Endothelial cell of umbilical vein (primary cell): ENCODE measurements at regions not wholly inside any gene's neighbourhood (a gene's known extent, or its start where the extent isn't known, plus 50 kb on each side); places are given as distances from the start of the nearest gene placed in this dataset.

Experiments used
- EZH2 ChIP-seq: IDR thresholded peaks from 2 replicates; pipeline ENCODE4 v1.6.1; 2012; ENCODE audit warnings: borderline replicate concordance, low read depth, mild to moderate bottlenecking, moderate library complexity, low read length, inconsistent platforms; ENCODE audit not compliant: severe bottlenecking
- JUN ChIP-seq: IDR thresholded peaks from 2 replicates; pipeline ENCODE4 v1.6.1; 2011; ENCODE audit warnings: borderline replicate concordance, low read depth; ENCODE audit not compliant: insufficient read length, insufficient read depth
- MAX ChIP-seq: IDR thresholded peaks from 2 replicates; pipeline ENCODE4 v1.6.1; 2011; ENCODE audit not compliant: insufficient read depth, insufficient read length
- MYC ChIP-seq: IDR thresholded peaks from one replicate; pipeline ENCODE4 v1.6.1; 2011; ENCODE audit warnings: mild to moderate bottlenecking, low read depth, low read length
- POLR2A ChIP-seq: IDR thresholded peaks from 2 replicates; pipeline ENCODE4 v1.6.1; 2012; ENCODE audit warnings: low read depth, mild to moderate bottlenecking, control low read depth, low read length
- POLR2AphosphoS5 ChIP-seq: IDR thresholded peaks from 2 replicates; pipeline ENCODE4 v1.6.1; 2012; ENCODE audit warnings: low read depth, mild to moderate bottlenecking, control low read depth, low read length, moderate library complexity; ENCODE audit not compliant: insufficient read depth
- TF ChIP-seq, protein P1 (sequence below), 2 donors: IDR thresholded peaks; 1 replicate in 1 of 2; 2 replicates in 1 of 2; pipeline ENCODE4 v1.5.1; 2011; ENCODE audit warnings: low read length in 2 of 2, mild to moderate bottlenecking in 2 of 2, moderate library complexity in 2 of 2, control low read depth in 1 of 2, inconsistent platforms in 1 of 2, low read depth in 1 of 2; ENCODE audit not compliant: insufficient read depth in 1 of 2; ENCODE audit errors: extremely low read depth in 1 of 2

- TF ChIP-seq, protein P1, sequence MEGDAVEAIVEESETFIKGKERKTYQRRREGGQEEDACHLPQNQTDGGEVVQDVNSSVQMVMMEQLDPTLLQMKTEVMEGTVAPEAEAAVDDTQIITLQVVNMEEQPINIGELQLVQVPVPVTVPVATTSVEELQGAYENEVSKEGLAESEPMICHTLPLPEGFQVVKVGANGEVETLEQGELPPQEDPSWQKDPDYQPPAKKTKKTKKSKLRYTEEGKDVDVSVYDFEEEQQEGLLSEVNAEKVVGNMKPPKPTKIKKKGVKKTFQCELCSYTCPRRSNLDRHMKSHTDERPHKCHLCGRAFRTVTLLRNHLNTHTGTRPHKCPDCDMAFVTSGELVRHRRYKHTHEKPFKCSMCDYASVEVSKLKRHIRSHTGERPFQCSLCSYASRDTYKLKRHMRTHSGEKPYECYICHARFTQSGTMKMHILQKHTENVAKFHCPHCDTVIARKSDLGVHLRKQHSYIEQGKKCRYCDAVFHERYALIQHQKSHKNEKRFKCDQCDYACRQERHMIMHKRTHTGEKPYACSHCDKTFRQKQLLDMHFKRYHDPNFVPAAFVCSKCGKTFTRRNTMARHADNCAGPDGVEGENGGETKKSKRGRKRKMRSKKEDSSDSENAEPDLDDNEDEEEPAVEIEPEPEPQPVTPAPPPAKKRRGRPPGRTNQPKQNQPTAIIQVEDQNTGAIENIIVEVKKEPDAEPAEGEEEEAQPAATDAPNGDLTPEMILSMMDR (IDR thresholded peaks at IDR 0.05; ENCODE audit: extremely low read depth in 1 of 2, insufficient read depth in 1 of 2, low read depth in 1 of 2, low read length in 2 of 2) = no peak
- no peak for TF ChIP-seq POLR2A
- TF ChIP-seq POLR2AphosphoS5 = no peak
- TF ChIP-seq JUN = no peak
- no peak for TF ChIP-seq EZH2
- no peak for TF ChIP-seq MAX
- TF ChIP-seq MYC = no peak
Observed at GRCh38 chr6:82588020-82588419, 224.4 kb downstream of the TPBG start.
